HCT116 (cell line): ENCODE measurements at regions not wholly inside any gene's neighbourhood (a gene's known extent, or its start where the extent isn't known, plus 50 kb on each side); places are given as distances from the start of the nearest gene placed in this dataset.

ENCODE experiments used
- ATAC-seq: fragments of 200-7000 bp; cut with Tn5 transposase; 2 replicates; pipeline ENCODE4 v1.9.1; 2020; ENCODE audit warnings: mild to moderate bottlenecking, moderate library complexity
- BruUV-seq: library from RNA; stranded (reverse); fragments of 400-500 nt; replicated peaks from 2 replicates; lab custom pipeline; 2021; lab: Mats Ljungman, UMichigan
- CTCF ChIA-PET: fragments of 300-600 bp; sonication (Branson Sonifier 250); formaldehyde crosslinking; loops from one replicate; lab custom pipeline; 2021; ENCODE audit warnings: antibody characterized with exemption; lab: Charles Lee
- POLR2A ChIA-PET: fragments of 300-600, 350-600 bp; sonication (Branson Sonifier 250); formaldehyde crosslinking; loops from one replicate; lab custom pipeline; 2021; ENCODE audit warnings: antibody characterized with exemption; lab: Charles Lee
- RAD21 ChIA-PET, 2 experiments: fragments of 300-600 bp; sonication (Branson Sonifier 250); formaldehyde crosslinking; loops; one replicate each; lab custom pipeline; 2023; ENCODE audit warnings: low total read pairs in 2 of 2; ENCODE audit not compliant: uncharacterized antibody in 2 of 2, unreplicated experiment in 2 of 2, low non-redundant PET in 1 of 2; lab: Charles Lee
- DNase-seq: peaks from one replicate; pipeline ENCODE4 v3.0.0-alpha.2; 2010; ENCODE audit warnings: low read depth, low spot score
- H2AFZ ChIP-seq: fragments of 200-600 bp; shearing (Covaris generic), sonication (generic); 2 replicates; pipeline ENCODE4 v1.6.1; 2017; ENCODE audit warnings: low read depth, mixed run types, mixed read lengths, antibody characterized with exemption, low read length; ENCODE audit not compliant: poor library complexity, severe bottlenecking
- H3K27ac ChIP-seq: 2 replicates; pipeline ENCODE4 v1.5.1; 2012; ENCODE audit warnings: low read depth, low read length
- H3K27me3 ChIP-seq: fragments of 200-600 bp; sonication (generic); 2 replicates; pipeline ENCODE4 v1.6.1; 2016; ENCODE audit warnings: mixed run types, low read length, mixed read lengths; ENCODE audit not compliant: insufficient read depth
- H3K36me3 ChIP-seq, 2 experiments: fragments of 200-500 bp in 1 of 2; fragments of 200-600 bp in 1 of 2; sonication (Bioruptor generic) in 1 of 2; sonication (generic) in 1 of 2; 2 replicates each; pipeline versions ENCODE4 v1.5.1 to v1.6.1; 2014 to 2016; ENCODE audit warnings: low read length in 2 of 2, inconsistent platforms in 1 of 2, mixed read lengths in 1 of 2, mixed run types in 1 of 2; ENCODE audit not compliant: insufficient read depth in 2 of 2, control insufficient read depth in 1 of 2
- H3K4me1 ChIP-seq, 2 experiments: fragments of 200-600 bp in 1 of 2; sonication (generic) in 1 of 2; 2 replicates each; pipeline versions ENCODE4 v1.5.1 to v1.6.1; 2012 to 2017; ENCODE audit warnings: low read length in 2 of 2, inconsistent platforms in 1 of 2, mild to moderate bottlenecking in 1 of 2, mixed read lengths in 1 of 2, mixed run types in 1 of 2, moderate library complexity in 1 of 2; ENCODE audit not compliant: insufficient read depth in 2 of 2, control insufficient read depth in 1 of 2
- H3K4me2 ChIP-seq: fragments of 200-600 bp; sonication (generic); 2 replicates; pipeline ENCODE4 v1.6.1; 2017; ENCODE audit warnings: mixed run types, low read length, mixed read lengths
- H3K4me3 ChIP-seq, 2 experiments: fragments of 200-600 bp in 1 of 2; sonication (generic) in 1 of 2; replicated peaks in 1 of 2; 2 replicates each; pipeline ENCODE4 v1.5.1; 2011 to 2016; ENCODE audit warnings: low read length in 2 of 2, control low read depth in 1 of 2, low read depth in 1 of 2, mild to moderate bottlenecking in 1 of 2, mixed read lengths in 1 of 2, mixed run types in 1 of 2
- H3K79me2 ChIP-seq: fragments of 200-600 bp; sonication (generic); 2 replicates; pipeline ENCODE4 v1.6.1; 2017; ENCODE audit warnings: mild to moderate bottlenecking, mixed run types, low read length, moderate library complexity, mixed read lengths; ENCODE audit not compliant: insufficient read depth
- H3K9ac ChIP-seq: fragments of 200-600 bp; sonication (generic); 2 replicates; pipeline ENCODE4 v1.6.1; 2016; ENCODE audit warnings: low read length, mixed read lengths
- H3K9me2 ChIP-seq: fragments of 200-600 bp; sonication (generic), shearing (Covaris generic); 2 replicates; pipeline ENCODE4 v1.6.1; 2017; ENCODE audit warnings: mixed run types, mild to moderate bottlenecking, moderate library complexity; ENCODE audit not compliant: insufficient read depth
- H3K9me3 ChIP-seq, 2 experiments: fragments of 200-500 bp in 1 of 2; fragments of 200-600 bp in 1 of 2; sonication (Bioruptor generic) in 1 of 2; sonication (generic) in 1 of 2; 2 replicates each; pipeline ENCODE4 v1.6.1; 2014 to 2017; ENCODE audit warnings: low read length in 2 of 2, mixed read lengths in 2 of 2, inconsistent platforms in 1 of 2, low read depth in 1 of 2, mild to moderate bottlenecking in 1 of 2, mixed run types in 1 of 2, moderate library complexity in 1 of 2; ENCODE audit not compliant: control insufficient read depth in 1 of 2, insufficient read depth in 1 of 2
- H4K20me1 ChIP-seq: fragments of 200-600 bp; sonication (generic), shearing (Covaris generic); 2 replicates; pipeline ENCODE4 v1.6.1; 2017; ENCODE audit warnings: mixed run types, mild to moderate bottlenecking, moderate library complexity; ENCODE audit not compliant: insufficient read depth
- ATF3 ChIP-seq: IDR thresholded peaks from 2 replicates; pipeline ENCODE4 v1.6.1; 2012
- CBX3 ChIP-seq: IDR thresholded peaks from 2 replicates; pipeline ENCODE4 v1.6.1; 2012; ENCODE audit warnings: low read depth
- EGR1 ChIP-seq: IDR thresholded peaks from 2 replicates; pipeline ENCODE4 v1.6.1; 2012; ENCODE audit warnings: low read depth
- EZH2phosphoT487 ChIP-seq: fragments of 200-600 bp; IDR thresholded peaks from 2 replicates; pipeline ENCODE4 v1.6.1; 2018; ENCODE audit warnings: antibody characterized with exemption, borderline replicate concordance
- FOSL1 ChIP-seq: IDR thresholded peaks from 2 replicates; pipeline ENCODE4 v1.6.1; 2012; ENCODE audit warnings: low read depth
- JUND ChIP-seq: IDR thresholded peaks from 2 replicates; pipeline ENCODE4 v1.6.1; 2012
- MAX ChIP-seq: IDR thresholded peaks from 2 replicates; pipeline ENCODE4 v1.6.1; 2012
- REST ChIP-seq: IDR thresholded peaks from 2 replicates; pipeline ENCODE4 v1.6.1; 2012; ENCODE audit warnings: low read depth
- SIN3A ChIP-seq: IDR thresholded peaks from 2 replicates; pipeline ENCODE4 v1.6.1; 2012; ENCODE audit warnings: low read depth
- TCF7L2 ChIP-seq: IDR thresholded peaks from 2 replicates; pipeline ENCODE4 v1.7.0; 2011; ENCODE audit warnings: borderline replicate concordance, inconsistent platforms; ENCODE audit not compliant: insufficient read depth, insufficient read length; ENCODE audit errors: extremely low read depth
- ZBTB33 ChIP-seq: IDR thresholded peaks from 2 replicates; pipeline ENCODE4 v1.6.1; 2011; ENCODE audit warnings: mild to moderate bottlenecking, low read length, moderate library complexity; ENCODE audit not compliant: insufficient replicate concordance; ENCODE audit errors: extremely low read depth
- ZNF274 ChIP-seq: fragments of 200-500 bp; sonication (Bioruptor generic); IDR thresholded peaks from 2 replicates; pipeline ENCODE4 v1.6.1; 2014; ENCODE audit warnings: mild to moderate bottlenecking, low read depth, low read length, inconsistent platforms
- intact Hi-C: fragments of 100-400 bp; cut with micrococcal nuclease; formaldehyde crosslinking; loops from 2 replicates; pipeline ENCODE4 v1.10.0; 2022

GRCh38 chr1:39086865-39087409 lies 60.8 kb downstream of the NDUFS5 start (continued):
- no peak for TF ChIP-seq REST
- no peak for TF ChIP-seq MAX
- TF ChIP-seq ZBTB33 = no peak
- TF ChIP-seq CBX3 = no peak
- TF ChIP-seq ATF3 = no peak
- no peak for TF ChIP-seq FOSL1

- no peaks in the 10 kb centered on the region for H3K9me2 ChIP-seq
- no peak overlapping the region for H3K4me2 ChIP-seq
- H3K4me1 ChIP-seq = peaks cover 0 to 16% of the 10 kb centered on the region in 2 experiments; a peak in 2 of 4 replicates
- POLR2A ChIA-PET = no interaction called here
- TF ChIP-seq JUND = no peak
- TF ChIP-seq SIN3A = no peak
- no peak for TF ChIP-seq EGR1
- TF ChIP-seq REST = no peak
- TF ChIP-seq MAX = no peak
- TF ChIP-seq EZH2phosphoT487 = no peak
- TF ChIP-seq ZNF274 = no peak
- no peak for TF ChIP-seq TCF7L2
- TF ChIP-seq, all 23 proteins: peak for 0
- H3K27me3 ChIP-seq = peaks cover 5% of the 10 kb centered on the region; the same call in 1 of the 2 replicates
- H3K79me2 ChIP-seq = no peaks in the 10 kb centered on the region
- H3K9me3 ChIP-seq = no peaks in the 10 kb centered on the region
- DNase-seq = no peak
- no peak overlapping the region for H3K27ac ChIP-seq
- BruUV-seq = no TSS peak
- H3K4me3 ChIP-seq = no peak overlapping the region
- ATAC-seq = no peak
- H3K36me3 ChIP-seq = no peaks in the 10 kb centered on the region
- no peaks in the 10 kb centered on the region for H4K20me1 ChIP-seq
- no peak overlapping the region for H3K9ac ChIP-seq
- intact Hi-C loops = no loop called here
- no peak overlapping the region for H2AFZ ChIP-seq
- ChIA-PET CTCF (no interaction called here), RAD21 (no interaction called here)
Observed at GRCh38 chr1:39087435-39087834, 61.3 kb downstream of the NDUFS5 start.
